Stimulated activated CD4-positive, alpha-beta T cell treated with anti-CD3 and anti-CD28 coated beads, Interleukin-2, amount 100 ng/mL, for 4 hours (primary cell): ENCODE measurements at regions not wholly inside any gene's neighbourhood (a gene's known extent, or its start where the extent isn't known, plus 50 kb on each side); places are given as distances from the start of the nearest gene placed in this dataset.
A peak's percentile ranks its signal among the peaks of the same experiment; 100 is the strongest.
"Not testable (repeated sequence)": the region's sequence is repeated elsewhere in the genome, so short reads cannot be mapped to it uniquely, and the experiment has no call there.

Source experiments
- DNase-seq: peaks from one replicate; pipeline ENCODE4 v3.0.0-alpha.2; 2020; ENCODE audit warnings: low read depth

DNA sequence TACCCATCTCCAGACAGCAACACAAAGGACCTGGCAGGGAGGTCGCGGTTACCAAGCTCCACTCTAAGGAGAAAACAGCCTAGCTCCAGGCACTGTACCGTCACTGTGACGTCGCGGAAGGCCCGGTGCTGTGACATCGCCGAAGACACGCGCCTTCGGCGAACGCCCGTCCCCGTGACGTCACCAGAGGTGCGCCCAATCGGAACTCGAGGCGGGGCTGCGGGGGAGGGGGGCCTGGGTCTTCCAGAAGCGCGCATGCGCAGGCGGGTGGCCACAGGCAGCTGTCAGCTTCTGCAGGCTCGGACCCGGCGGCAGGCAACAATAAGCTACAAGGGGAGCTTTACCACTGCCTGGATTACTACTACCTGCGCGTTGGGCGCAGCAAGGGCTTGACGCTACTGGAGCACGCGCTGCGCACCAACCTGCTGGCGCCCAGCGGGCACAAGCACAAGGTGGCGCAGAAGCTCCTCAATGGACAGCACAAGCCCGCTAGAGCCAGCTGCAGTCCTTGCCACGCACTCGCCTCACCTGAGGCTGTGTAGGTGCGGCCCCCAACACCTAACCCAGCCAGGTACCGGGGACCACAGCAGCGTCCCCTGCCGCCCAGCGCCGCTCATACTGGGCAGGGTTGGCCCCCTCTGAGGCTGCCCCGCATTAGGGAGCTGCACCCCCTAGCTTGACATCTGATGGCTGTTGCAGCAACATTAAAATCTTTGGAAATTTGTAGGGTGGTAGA is 208.4 kb downstream of the TPST1 start:
- DNase-seq = peak; percentile 82

DNA sequence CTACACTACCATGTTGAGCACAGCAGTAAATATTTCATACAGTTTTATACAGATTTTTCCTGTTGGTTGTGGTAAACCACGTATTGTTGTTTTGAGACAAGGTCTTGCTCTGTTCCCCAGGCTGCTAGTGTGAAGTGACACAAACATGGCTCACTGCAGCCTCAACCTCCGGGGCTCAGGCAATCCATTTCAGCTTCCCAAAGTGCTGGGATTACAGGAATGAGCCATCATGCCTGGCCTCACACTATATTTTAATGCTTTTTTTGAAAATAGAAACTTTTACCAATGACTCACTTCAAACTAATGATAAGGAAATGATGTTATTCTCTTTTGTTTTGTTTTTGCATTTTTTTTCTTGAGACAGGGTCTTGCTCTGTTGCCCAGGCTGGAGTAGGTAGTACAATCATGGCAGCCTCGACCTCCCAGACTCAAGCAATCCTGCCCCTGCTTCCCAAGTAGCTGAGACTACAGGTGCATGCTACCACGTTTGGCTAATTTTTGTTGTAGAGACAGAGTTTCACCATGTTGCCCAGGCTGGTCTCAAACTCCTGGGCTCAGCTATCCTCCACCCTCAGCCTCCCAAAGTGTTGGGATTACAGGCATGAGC is 210.6 kb downstream of the TPST1 start:
- DNase-seq = no peak

DNA sequence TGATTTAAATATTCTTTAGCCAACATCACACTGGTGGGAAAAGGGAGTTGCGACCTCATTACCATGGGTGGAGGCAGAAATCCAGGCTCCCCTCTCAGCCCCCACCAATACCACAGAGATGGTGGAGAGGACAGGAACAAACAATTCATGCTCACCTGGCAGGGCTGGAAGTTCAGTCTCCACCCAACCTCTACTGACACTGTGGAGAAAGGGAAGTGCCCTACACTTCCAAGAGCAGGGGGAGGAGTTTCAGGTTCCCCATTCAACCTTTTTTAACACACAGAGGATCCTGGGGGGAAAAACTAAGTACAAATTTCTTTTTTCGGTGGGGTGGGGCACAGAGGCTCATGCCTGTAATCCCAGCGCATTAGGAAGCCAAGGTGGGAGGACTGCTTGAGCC is 210.1 kb upstream of the KCTD7 start:
- DNase-seq = no peak

DNA sequence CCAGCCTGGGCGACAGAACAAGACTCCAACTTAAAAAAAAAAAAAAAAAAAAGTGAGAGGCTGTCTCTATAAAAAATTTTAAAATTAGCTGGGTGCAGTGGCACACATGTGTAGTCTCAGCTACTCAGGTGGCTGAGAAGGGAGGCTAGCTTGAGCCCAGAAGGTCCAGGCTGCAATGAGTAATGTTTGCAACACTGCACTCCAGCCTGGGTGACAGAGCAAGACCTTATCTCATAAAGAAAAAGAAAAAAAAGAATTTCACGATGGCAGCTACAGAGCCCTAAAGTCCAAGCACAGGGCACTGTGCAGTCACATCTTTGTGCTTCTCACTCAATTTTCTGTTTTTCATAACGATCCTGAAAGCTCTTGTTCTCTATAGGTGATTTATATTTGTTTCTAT is 209.5 kb upstream of the KCTD7 start:
- no peak for DNase-seq

DNA sequence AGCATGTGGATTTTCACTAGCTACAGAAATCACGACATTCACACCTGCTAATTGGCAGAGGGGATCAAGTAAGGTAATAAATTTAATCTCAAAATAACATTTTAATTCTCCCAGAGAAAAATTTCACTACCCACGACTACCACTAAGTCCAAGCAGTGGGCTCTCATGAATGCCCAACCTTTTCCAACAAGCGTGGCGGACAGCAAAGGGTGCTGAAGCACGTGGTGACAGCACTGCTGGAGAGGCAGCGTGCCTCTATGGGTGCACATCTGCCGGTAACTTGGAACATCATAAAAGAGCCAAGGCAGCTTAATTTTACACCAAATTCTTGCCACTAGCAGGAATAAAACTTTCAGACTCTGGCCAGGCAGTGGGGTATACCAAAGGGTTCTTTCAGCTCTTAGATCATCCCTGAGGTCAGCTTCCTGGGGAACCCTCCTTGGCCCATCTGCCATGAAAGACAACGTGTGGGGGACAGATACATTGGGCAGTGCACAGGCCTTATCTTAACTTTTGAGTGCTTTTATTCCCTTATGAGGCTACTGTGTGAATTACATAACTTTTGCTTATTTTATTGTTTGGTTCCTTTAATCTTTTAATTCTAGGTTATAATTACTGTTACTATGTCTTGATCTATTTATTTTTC is 206.7 kb upstream of the KCTD7 start:
- no peak for DNase-seq

DNA sequence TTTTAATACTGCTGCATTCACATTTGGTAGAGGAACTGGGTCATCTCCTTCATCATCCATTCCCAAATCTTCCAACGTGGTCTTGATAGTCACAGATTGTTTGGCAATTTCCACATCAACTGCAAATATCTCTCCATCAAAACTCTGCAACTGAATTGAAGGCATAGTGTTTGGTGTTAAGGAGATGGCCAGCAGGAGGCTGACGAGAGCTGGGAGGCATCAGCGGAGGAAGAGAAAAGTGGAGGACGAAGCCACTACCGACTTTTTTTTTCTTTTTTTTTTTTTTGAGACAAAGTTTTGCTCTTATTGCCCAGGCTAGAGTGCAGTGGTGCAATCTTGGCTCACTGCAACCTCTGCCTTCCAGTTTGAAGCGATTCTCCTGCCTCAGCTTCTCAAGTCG is 205.0 kb upstream of the KCTD7 start:
- DNase-seq = no peak

DNA sequence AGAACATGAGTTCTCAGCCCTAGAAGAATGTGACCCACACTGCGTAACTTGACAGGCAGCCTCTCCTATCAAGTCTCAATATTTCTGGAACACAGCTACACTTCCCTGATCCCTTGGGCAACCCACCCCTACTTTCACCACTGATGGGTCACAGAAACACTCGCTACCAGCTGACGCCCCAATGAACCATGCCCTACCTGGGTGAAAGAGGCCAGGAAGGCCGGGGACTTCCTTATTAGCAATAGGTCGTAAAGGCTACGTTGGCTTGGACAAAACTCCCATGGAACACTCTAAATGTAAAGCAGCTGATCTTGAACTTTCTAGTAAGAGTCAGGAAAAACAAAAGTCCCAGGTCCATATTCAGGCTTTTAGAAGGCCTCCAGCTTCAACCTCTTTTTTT is 202.3 kb upstream of the KCTD7 start:
- no peak for DNase-seq

DNA sequence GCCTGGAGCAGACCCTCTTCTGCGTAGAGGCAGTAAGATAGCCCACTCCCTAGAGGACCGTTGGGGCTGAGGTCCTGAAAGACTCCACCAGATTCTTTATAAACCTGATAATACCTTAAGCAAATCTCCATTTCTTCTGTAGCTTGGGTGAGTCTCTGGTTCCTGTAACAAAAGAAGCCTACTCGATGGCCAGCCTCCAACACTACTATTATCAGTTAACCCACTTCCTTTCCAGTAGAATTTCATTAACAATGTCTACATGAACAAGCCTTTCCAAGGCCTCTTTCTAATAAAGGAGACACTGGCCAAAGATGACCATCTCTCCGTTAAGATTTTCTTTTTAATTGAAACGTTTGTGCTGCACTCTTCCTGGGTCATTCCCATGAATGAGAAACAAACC is 201.7 kb upstream of the KCTD7 start:
- no peak for DNase-seq

DNA sequence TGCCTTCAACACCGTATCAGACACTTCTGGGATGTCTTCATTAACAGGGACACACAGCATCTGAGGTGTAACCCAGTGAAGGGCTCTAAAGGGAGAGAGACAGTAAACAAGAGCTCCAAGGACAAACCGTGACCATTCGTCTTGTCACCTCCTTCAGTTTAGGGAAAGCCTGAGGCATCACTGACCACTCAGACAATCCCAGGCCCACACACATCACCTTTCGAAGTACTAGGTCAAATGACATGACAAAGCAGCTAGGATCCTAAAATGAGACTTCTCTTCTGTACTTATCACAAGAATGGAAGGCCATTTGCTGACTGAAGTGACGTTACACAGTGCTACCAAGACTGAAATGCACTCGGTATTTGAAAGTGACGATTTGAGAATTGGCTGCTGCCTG is 200.7 kb upstream of the KCTD7 start:
- DNase-seq = no peak

DNA sequence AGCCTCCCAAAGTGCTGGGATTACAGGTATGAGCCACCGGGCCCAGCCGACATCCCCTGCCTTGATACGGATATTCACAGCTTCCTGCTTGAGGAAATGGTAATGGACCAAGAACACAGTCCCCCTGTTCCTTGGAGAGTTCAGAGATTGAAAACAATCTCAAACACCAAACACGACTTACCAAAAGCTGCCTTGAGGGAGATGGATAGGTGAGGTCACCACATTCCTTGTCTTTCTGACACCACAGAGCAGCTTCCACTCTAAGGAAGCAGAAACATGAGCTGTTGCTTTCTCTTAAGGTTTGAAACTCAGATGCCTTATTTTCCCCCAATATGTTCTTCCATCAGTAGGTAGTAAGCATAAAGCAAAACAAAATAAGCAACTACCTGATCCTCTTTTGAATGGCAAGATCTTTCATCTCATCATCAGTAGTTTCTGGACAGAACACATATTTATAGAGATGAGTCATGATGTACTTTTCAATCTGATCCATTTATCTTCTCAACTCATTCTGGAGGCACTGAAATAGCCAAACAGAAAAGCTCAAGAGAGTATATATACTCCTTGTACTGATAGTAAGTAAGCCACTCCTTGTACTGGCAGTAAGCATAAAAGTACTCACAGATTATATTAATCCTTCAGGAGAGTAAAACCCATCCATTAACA is 199.1 kb upstream of the KCTD7 start:
- no peak for DNase-seq

DNA sequence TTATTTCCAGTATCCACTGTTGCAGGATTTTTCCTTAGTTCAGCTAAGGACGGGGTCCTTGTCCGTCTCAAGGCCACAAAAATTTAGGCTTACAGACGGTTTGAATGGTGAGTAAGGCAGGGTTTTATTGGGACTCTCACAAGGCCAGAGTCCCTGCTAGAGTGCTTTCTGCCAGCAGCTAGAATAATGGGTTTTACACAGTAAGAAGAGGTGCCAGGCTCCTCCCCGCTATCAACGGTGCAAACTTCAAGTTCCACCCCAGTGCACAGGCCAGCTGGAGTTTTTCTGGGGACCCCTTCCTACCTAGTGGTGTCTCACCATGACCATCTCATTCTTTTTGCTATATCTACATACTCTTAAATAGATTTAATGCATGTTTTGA is 198.5 kb upstream of the KCTD7 start:
- DNase-seq = no peak

DNA sequence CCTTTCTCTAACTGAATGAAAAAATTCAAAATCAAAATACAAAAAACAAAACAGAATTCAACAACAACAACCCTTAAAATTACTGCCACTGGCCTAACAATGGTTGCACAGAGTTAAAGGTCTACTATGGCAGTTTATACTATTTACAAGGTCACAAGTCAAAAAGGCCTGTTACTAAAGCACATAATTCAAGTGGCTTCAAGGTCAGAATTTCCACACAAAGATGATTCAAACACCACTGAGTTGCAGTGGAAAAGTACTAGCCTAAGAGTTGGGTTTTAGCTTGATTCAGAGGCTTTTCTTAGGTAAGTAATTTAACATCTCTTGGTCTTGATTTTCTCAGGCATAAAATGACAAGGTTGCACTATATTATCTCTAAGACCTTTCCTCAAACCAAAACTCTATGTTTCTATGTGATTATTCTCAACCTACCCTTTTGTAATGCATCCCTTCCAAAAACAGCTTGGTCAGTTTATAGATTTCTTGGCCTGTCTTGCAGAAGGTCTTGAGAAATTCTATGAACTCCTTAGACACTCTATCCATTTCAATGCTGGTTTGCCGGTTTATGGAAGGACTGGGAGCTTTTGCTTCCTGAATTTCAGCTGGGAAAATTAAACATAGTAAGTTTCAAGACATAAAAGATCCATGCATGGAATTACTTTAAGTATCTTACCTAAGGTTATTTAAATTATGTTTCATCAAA is 189.8 kb upstream of the KCTD7 start:
- DNase-seq = not testable (repeated sequence)

DNA sequence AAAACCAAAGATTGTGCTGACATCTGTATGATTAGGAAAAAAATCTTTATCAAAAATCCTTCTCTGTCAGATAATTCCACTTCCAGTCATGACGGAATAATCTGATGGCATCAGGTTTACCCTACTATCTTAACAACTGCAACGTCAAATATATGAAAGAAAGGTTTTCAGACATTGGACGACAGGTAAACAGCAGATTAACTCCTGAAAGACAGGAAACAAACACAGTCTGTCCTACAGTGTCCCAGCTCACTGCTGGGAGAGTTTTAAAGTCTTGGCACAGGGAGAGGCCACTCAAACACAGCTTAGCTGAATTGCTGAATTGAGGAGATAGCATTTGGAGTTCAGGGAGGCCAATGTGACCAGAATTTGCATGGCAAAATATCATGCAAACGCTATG is 186.3 kb upstream of the KCTD7 start:
- no peak for DNase-seq

DNA sequence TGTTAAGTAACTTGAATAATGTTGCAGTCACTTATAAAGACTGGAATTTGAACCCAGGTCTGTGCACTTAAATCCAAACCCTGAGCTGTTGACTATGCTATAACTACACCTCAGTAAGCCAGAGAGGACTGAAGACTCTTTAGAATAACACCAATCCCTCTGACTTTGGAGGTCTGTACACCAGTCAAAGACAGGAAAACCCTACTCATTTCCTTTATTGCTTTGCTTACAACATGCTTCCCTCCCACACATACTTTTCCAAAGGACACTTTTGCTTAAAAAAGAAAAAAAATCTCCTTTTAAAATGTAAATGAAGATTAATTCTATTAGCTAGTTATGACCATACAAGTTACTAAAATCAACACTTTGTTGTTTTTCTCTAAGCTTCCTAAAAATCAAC is 184.7 kb upstream of the KCTD7 start:
- no peak for DNase-seq

DNA sequence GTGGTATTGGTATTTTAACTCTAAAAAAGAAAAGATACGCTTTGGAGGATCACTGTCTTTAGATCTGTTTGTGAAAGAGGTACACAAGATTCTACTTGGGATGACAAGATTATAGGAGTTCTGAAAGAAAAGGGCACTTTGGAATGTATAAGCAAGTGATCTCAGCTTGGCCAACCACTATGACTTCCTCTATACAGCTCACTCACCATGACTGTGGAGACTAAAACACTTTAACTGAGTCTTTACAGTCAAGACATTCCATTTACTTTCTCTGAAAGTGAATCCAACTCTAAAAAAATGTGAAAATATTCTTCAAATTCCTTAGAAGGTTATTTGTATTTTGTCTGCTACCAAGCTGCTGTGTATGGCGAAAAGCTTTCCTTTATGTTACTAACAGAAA is 181.7 kb upstream of the KCTD7 start:
- not testable (repeated sequence) for DNase-seq

DNA sequence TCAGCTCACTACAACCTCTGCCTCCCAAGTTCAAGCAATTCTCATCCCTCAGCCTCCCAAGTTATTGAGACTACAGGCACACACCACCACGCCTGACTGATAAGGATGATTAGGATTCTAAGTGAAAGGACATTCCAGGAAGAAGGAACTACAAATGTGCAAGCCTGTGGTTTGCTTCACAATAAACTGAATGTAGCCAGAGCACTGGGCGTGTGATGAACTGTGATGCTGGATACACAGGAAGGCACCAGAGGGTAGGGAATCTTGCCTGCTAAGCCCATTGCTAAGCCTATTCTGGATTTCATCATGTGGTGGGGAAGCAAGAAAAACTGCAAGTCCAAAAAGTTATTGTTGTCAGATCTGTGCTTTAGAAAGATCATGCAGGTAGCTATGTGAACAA is 177.9 kb upstream of the KCTD7 start:
- DNase-seq = not testable (repeated sequence)

DNA sequence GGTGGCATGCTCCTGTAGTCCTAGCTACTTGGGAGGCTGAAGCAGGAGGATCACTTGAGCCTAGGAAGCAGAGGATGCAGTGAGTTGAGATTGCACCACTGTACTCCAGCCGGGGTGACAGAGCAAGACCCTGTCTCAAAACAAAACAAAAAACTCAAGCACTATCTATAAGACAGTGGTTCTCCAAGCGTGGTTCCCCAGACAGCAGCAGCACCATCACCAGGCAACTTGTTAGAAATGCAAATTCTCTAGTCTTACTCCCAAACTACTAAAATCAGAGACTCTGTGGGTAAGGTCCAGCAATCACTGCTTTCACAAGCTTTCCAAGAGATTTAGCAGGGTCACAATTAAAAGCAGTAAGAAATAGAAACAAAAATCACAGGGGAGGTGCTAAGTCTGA is 177.0 kb upstream of the KCTD7 start:
- not testable (repeated sequence) for DNase-seq

DNA sequence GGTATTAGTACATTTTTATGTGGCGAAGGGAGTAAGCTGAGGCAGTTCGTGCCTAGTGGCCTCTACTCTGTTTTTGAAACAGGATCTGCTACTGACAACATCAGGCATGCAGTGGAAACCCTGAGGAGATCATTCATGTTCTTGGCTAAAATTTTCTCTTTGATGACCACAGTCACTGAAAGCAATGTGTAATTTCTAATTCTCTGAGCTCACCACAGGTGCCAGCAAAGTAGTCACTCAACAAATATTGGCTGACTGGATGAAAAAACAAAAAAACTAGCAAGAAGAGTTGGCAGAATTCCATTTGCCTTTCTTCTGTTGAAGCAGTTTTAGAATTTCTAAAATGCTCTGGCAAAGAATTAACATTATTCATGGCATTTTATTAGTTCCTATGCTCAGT is 176.5 kb upstream of the KCTD7 start:
- DNase-seq = no peak

DNA sequence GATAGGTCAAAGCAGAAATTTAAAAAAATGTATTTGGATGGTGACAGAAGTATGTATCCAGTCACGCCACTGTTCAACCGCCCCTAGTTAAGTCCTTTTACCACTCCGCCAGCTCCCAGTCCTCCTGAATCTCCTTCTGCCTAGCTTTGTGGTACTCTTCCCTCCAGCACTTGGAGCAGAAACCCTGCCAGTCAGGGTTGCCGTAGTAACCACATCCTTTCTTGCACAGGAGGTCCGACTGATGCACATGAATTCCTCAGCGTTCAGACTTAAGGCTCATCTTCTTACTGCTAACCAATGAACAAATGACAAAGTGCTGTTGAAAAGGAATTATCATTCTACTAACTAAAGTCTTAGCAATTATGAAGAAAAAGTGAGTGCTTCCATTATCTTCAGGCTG is 175.3 kb upstream of the KCTD7 start:
- DNase-seq = no peak

DNA sequence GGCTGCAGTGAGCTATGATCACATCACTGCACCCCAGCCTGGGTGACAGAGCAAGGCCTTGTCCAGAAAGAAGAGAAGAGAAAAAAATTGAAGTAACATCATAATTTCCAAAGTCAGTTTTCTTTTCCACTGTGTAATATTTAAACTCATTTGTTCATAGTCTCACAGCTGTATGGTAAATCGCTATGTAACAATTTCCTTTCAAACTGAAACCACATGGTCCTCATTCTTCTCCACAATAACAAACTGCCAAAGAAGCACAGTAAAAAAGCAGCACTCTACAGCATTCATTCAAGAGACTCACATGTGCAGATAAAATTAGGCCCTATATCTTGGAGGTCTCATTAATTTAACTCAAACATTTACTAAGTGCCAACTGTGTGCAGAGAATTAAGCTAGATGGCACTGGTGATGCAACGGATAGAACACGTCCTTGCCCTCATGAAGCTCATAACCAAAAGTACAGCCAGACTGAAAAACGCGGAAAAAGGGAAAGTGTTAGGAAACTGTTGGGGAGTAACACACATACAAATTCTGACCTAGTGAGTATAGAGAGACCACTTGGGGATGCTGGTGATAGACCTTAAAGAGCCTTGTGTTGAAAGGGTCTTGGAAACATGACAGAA is 174.0 kb upstream of the KCTD7 start:
- DNase-seq = no peak

DNA sequence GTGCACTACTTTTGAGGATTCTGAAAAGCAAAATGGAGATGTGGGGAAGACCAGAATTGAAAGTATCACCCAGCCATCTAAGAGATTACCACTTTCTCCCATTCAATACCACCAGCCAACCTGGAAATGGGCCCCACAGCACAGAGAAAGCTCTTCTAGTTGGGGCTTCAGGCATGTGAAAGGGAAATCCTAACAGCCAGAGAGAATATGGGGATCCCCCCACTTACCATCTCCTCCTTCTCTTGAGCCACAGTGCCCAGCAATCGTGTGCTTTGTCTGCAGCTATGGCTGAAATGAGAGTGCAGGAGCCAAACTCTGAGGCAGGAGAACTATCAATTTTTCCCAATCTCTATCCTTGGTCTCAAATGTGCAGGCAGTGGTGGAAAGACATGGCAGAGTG is 173.2 kb upstream of the KCTD7 start:
- DNase-seq = not testable (repeated sequence)

DNA sequence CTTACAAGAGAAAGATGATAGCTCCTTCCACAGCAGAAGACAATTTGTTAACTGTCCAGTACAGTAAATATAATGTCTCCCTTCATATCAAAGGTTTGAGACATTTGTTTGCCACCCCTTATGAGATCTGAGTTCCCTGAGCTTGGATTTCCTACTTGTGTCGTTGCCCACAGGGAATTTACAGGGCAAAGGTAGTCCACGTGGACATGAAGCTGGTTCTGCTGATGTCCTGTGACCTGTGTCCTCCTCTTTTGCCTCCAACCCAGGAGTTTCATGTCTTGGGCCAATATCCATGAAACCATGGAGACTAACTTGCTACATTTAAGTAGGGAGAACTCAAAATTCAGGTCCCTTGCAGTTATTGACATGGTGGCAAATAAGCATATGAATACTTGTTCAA is 172.2 kb upstream of the KCTD7 start:
- DNase-seq = not testable (repeated sequence)
